Smooth muscle cell (in vitro differentiated cells): ENCODE measurements at regions not wholly inside any gene's neighbourhood (a gene's known extent, or its start where the extent isn't known, plus 50 kb on each side); places are given as distances from the start of the nearest gene placed in this dataset.

Experiments used
- DNase-seq: peaks from one replicate; lab custom pipeline; 2025; ENCODE audit not compliant: unreplicated experiment; lab: John Stamatoyannopoulos, UW
- H2AFZ ChIP-seq: fragments of 200-600 bp; sonication (generic); 2 replicates; pipeline ENCODE4 v1.6.0; 2016; ENCODE audit warnings: antibody characterized with exemption, low read depth, mild to moderate bottlenecking
- H3F3A ChIP-seq: fragments of 200-600 bp; sonication (generic); 2 replicates; pipeline ENCODE4 v1.6.0; 2017; ENCODE audit warnings: antibody characterized with exemption, low read depth
- H3K27ac ChIP-seq: fragments of 200-600 bp; sonication (generic); 2 replicates; pipeline ENCODE4 v1.5.1; 2016; ENCODE audit warnings: low read depth, mild to moderate bottlenecking
- H3K27me3 ChIP-seq: fragments of 200-600 bp; sonication (generic); 2 replicates; pipeline ENCODE4 v1.6.1; 2016; ENCODE audit warnings: low read depth, mild to moderate bottlenecking
- H3K36me3 ChIP-seq: fragments of 200-600 bp; sonication (generic); 2 replicates; pipeline ENCODE4 v1.5.1; 2016; ENCODE audit warnings: low read depth
- H3K4me1 ChIP-seq: fragments of 200-600 bp; sonication (generic); 2 replicates; pipeline ENCODE4 v1.5.1; 2016; ENCODE audit warnings: low read depth
- H3K4me2 ChIP-seq: fragments of 200-600 bp; sonication (generic); 2 replicates; pipeline ENCODE4 v1.6.0; 2016; ENCODE audit warnings: mild to moderate bottlenecking
- H3K4me3 ChIP-seq: fragments of 200-600 bp; sonication (generic); 2 replicates; pipeline ENCODE4 v1.5.1; 2016; ENCODE audit warnings: mild to moderate bottlenecking
- H3K79me2 ChIP-seq: fragments of 200-600 bp; sonication (generic); 2 replicates; pipeline ENCODE4 v1.6.0; 2016; ENCODE audit warnings: low read depth, mild to moderate bottlenecking
- H3K9ac ChIP-seq: fragments of 200-600 bp; sonication (generic); 2 replicates; pipeline ENCODE4 v1.6.0; 2016; ENCODE audit warnings: low read depth
- H3K9me3 ChIP-seq: fragments of 200-600 bp; sonication (generic); replicated peaks from 2 replicates; pipeline ENCODE4 v1.5.1; 2016; ENCODE audit warnings: low read depth
- H4K20me1 ChIP-seq: fragments of 200-600 bp; sonication (generic); 2 replicates; pipeline ENCODE4 v1.6.0; 2016; ENCODE audit warnings: low read depth
- CTCF ChIP-seq: fragments of 200-600 bp; sonication (generic); IDR thresholded peaks from 2 replicates; pipeline ENCODE4 v1.5.1; 2017; ENCODE audit warnings: borderline replicate concordance, mild to moderate bottlenecking, antibody characterized with exemption; ENCODE audit not compliant: insufficient read depth, poor library complexity, severe bottlenecking
- WGBS: methylation state at CpG from one replicate; pipeline ENCODE4 v1.1.7; 2016; ENCODE audit warnings: low lambda C conversion rate; 5-methylcytosine and 5-hydroxymethylcytosine counted together

DNA sequence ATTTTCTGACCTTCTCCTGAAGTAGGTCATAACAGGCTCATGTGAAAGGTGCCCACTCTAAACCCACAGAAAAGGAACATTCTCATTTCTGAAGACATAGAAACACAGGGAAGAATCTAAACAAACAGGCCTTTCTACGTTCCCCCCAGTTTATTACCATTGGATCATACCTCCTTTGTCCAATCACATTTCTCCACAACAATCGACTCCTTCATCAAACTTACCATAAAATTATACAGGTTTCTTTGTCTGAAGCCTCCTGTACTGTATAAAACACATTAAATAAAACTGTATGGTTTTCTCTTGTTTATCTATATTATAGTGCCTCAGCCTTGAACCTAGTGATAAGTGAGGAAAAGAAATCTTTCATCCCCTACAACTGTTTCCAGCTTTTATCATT lies 340.7 kb downstream of the ENC1 start:
- Histone ChIP-seq H4K20me1 (no peaks in the 10 kb centered on the region), H3K27ac (no peak overlapping the region), H3K9me3 (no peaks in the 10 kb centered on the region), H3K4me3 (no peak overlapping the region), H3K9ac (no peak overlapping the region), H3K4me1 (no peaks in the 10 kb centered on the region), H3K27me3 (no peaks in the 10 kb centered on the region), H3K4me2 (no peak overlapping the region), H3K79me2 (no peaks in the 10 kb centered on the region), H3K36me3 (no peaks in the 10 kb centered on the region), H2AFZ (no peak overlapping the region), H3F3A (no peaks in the 10 kb centered on the region)
- no peak for DNase-seq
- no peak for TF ChIP-seq CTCF
- WGBS: 86% methylated on average over 2 of the region's 2 CpGs

DNA sequence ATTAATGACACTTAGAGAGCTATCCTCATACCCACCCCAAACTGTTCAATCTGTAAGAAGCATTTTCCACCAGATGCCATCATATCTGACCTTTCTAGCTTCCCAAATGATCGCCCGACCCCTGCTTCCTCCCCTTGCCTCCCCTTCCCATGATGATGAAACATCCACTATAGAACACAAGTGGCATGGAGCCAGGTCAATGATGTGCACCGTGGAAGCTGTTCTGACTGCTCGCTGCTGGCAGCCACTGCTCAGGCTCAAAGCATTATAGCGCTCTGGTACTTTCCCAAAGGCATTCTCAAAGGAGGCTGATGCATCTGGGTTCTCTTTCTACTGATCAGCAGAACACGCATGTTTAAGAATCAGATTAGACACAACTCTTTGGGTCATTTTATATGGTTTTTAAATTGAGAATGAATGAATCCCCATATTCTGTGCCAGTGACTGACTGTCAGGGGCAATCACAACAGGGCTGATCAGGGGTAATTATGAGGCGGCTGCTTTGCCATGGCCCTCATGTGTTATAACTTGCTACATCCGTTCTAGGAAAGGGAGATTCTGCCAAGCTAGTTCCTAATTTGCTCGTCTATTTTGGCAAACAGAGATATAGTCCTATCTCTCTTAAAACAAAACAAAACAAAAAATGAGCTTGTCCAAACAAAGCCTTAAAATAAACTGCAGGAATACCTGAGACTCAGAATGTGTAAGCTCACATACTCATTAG lies 343.7 kb downstream of the ENC1 start:
- 78% methylated on average over 9 of the region's 9 CpGs for WGBS

GRCh38 chr5:74295676-74296075 lies 344.9 kb downstream of the ENC1 start:
- H3K36me3 ChIP-seq: no peaks in the 10 kb centered on the region
- TF ChIP-seq CTCF: no peak

More for the DNA sequence above, 343.7 kb downstream of the ENC1 start:
- Histone ChIP-seq H3K27me3 (no peaks in the 10 kb centered on the region), H2AFZ (no peak overlapping the region), H3K36me3 (no peaks in the 10 kb centered on the region), H3K27ac (no peak overlapping the region), H3K4me1 (no peaks in the 10 kb centered on the region), H3K4me2 (no peak overlapping the region), H3K9ac (no peak overlapping the region), H3K79me2 (no peaks in the 10 kb centered on the region), H3F3A (no peaks in the 10 kb centered on the region), H3K9me3 (no peaks in the 10 kb centered on the region), H4K20me1 (no peaks in the 10 kb centered on the region), H3K4me3 (no peak overlapping the region)
- no peak for DNase-seq
- no peak for TF ChIP-seq CTCF

GRCh38 chr5:74295141-74295540 lies 345.4 kb downstream of the ENC1 start:
- TF ChIP-seq CTCF: no peak
- Histone ChIP-seq H4K20me1 (no peaks in the 10 kb centered on the region), H3K4me1 (no peaks in the 10 kb centered on the region), H3K4me3 (no peak overlapping the region), H3K79me2 (no peaks in the 10 kb centered on the region), H3K36me3 (no peaks in the 10 kb centered on the region), H2AFZ (no peak overlapping the region), H3K27me3 (no peaks in the 10 kb centered on the region), H3F3A (no peaks in the 10 kb centered on the region), H3K4me2 (no peak overlapping the region), H3K27ac (no peak overlapping the region), H3K9ac (no peak overlapping the region), H3K9me3 (no peaks in the 10 kb centered on the region)
- 78% methylated on average over 3 of the region's 3 CpGs for WGBS
- no peak for DNase-seq

More at GRCh38 chr5:74295676-74296075, 344.9 kb downstream of the ENC1 start:
- H3K4me3 ChIP-seq: no peak overlapping the region
- WGBS: 79% methylated on average over 2 of the region's 2 CpGs
- H4K20me1 ChIP-seq: no peaks in the 10 kb centered on the region
- H3K9ac ChIP-seq: no peak overlapping the region
- DNase-seq: no peak
- H3K27ac ChIP-seq: no peak overlapping the region
- H3K4me2 ChIP-seq: no peak overlapping the region
- H3K4me1 ChIP-seq: no peaks in the 10 kb centered on the region
- H2AFZ ChIP-seq: no peak overlapping the region
- no peaks in the 10 kb centered on the region for H3K9me3 ChIP-seq
- no peaks in the 10 kb centered on the region for H3F3A ChIP-seq
- H3K79me2 ChIP-seq: no peaks in the 10 kb centered on the region
- H3K27me3 ChIP-seq: no peaks in the 10 kb centered on the region
